NOMO-1 treated with dmso at 0.1 percent for 144 hours (cell line): ENCODE measurements at regions not wholly inside any gene's neighbourhood (a gene's known extent, or its start where the extent isn't known, plus 50 kb on each side); places are given as distances from the start of the nearest gene placed in this dataset.

ENCODE experiments used
- DNase-seq: peaks from one replicate; lab custom pipeline; 2025; ENCODE audit not compliant: unreplicated experiment; lab: John Stamatoyannopoulos, UW

DNA sequence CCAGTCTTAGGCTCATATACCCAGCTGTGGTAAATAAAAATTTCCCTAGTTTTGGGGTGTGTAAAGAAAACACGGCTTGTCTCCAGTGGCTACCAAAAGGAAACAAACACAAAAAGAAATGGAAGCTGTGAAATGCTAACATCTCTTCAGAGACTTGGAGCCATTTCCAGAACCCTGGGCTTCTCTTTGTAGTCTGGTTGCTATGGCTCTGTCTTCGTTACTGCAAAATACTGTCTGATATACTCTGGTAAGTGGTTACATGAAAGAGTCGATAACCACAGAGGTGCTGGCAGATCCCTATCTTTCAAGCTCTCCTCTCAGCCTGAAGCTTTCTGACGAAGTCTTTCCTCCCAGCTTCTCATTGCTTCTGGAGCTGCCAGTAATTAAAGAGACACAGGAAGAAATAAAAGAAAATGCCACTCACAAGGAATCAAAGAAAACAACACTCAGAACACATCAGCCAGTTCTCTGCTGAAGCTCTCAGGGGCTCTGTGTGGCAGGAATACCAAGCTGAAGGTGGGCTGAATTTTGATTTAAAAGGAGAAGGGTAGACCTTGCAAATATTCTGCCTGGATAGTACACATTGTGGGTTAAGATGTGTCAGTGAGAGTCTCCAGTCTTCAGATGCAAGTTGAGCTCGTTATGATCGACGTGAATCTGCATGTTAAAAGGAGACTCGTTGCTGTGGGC, 107.6 kb upstream of the FAM9C start:
- no peak for DNase-seq

- DNase-seq: no peak
These were observed 105.4 kb upstream of the FAM9C start for GRCh38 chrX:13149702-13150350.

- no peak for DNase-seq
These were observed 103.3 kb upstream of the FAM9C start for GRCh38 chrX:13147733-13148132.

- no peak for DNase-seq
These were observed 102.7 kb upstream of the FAM9C start for GRCh38 chrX:13147147-13147546.

DNA sequence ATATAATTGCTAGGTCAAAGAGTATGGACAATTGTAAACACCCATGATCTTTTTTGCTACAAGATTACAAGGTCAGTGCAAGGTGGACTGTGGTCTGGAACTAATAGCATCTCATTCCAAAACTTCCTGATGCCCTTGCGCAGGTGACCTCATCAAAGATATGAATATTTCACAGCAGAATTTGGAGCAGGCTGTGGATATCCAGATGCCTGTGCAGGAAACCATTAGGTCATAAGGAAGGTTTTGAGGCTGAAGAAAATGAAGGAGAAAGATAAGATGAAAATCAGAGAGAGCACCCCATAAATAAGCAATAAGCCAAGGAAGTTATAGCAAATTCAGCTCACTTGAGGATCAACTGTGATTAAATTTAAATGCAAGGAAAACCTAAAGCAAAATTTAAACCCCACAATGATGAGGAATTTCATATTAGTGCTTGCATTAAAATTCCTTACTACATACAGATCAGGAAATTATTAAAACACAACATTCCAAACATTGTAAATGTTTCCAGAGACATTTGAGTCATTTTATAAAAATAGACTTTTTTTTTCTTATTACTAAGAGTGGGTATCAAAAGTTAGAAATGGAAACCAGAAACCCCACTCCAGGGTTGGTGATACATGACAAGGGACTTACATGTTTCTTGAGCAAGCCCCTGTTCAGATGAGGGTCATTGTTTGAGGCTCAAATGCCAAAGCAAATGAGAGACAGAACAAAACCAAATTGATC, 100.7 kb upstream of the FAM9C start:
- DNase-seq: no peak

DNA sequence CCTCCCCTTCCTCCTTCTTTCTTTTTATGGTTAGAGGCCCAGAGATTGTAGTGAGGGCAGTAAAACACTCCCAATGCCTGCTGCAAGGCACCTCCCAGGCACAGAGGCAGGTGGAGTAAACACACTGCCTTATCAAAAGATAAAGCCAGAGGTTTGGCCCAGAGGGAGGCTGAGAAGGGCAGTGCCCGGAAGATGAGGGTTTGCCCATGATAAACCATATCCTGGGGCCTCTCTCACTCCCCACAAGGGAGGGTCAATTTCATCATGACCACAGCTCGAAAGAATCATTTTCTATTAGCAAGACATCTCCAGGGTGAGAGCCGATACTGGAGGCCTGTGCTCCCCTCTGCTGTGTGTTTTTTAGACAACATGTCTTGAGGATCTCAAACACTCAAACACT, 98.5 kb upstream of the FAM9C start:
- peak; percentile 4 for DNase-seq

- DNase-seq: no peak
These were observed 95.6 kb upstream of the FAM9C start for GRCh38 chrX:13140007-13140406.

- peak; percentile 79 for DNase-seq
These were observed 87.1 kb upstream of the FAM9C start for GRCh38 chrX:13131396-13132137.

GRCh38 chrX:13130816-13131215, 86.4 kb upstream of the FAM9C start:
- no peak for DNase-seq

DNA sequence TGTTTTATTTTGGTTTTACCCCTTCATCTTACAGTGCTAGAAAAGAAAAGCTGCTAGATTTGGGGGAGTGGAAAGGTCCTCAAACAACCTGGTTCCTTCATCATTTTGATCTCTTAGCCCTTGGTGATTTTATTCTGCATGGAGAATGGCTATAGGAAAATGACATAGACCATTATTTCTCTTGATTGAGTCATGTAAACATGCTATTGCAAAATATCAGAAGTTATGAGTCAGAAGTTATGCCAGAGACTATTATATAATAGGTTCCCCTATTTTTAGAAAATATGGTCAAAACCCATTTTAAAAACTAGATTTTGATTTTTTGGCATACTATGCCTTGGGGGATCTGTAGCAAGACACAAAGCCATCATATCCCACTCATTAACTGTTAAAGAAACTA, 83.7 kb upstream of the FAM9C start:
- DNase-seq: peak; percentile 28

GRCh38 chrX:13126775-13127174, 82.4 kb upstream of the FAM9C start:
- DNase-seq: no peak

- no peak for DNase-seq
These were observed 80.8 kb upstream of the FAM9C start for GRCh38 chrX:13125188-13125587.

DNA sequence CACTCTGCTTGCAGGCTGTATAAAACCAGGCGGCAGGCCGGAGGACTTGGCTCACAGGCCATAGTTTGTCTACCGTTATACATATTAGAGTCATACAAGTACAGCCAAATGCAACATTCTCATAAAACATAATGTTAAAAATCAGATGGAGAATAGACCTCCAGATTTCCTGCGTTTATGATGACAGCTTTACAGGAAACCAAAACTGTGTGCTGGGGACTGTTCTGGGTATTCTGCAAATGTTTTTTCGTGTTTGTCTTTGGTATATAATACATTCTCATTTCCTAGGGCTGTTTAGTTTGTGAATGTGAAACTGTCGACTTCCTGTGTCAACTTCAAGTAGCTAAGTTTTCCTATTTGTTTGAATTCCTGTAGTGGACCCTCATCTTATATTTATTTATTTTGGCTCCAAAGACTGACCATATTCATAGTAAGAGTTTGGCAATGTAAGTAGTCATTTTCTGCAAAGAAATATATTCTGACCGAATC, 79.5 kb upstream of the FAM9C start:
- DNase-seq: no peak

DNA sequence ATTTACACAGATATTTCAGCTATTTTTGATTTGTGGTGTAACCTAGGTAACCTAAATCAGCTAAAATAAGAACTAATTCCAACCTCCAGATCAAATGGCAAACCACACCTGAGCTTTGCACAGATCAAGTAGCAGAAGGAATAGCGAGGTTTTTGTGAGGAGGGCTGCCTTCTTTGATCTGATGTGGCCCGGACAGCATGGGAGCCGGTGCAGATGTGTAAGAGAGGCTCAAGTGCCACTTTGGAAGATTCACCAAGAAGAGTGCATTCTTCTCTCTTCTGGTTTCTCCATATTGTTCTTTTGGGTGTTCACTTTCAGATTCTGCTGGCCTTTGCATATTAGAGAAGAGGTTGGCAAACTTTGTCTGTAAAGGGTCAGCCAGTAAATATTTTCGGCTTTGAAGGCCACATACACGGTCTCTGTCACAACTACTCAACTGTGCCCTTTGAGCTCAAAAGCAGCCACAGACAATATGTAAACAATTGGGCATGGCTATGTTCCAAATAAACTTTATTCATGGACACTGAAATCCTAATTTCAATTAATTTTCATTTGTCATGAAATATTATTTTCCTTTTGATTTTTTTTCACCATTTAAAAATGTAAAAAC, 78.9 kb upstream of the FAM9C start:
- DNase-seq: no peak

DNA sequence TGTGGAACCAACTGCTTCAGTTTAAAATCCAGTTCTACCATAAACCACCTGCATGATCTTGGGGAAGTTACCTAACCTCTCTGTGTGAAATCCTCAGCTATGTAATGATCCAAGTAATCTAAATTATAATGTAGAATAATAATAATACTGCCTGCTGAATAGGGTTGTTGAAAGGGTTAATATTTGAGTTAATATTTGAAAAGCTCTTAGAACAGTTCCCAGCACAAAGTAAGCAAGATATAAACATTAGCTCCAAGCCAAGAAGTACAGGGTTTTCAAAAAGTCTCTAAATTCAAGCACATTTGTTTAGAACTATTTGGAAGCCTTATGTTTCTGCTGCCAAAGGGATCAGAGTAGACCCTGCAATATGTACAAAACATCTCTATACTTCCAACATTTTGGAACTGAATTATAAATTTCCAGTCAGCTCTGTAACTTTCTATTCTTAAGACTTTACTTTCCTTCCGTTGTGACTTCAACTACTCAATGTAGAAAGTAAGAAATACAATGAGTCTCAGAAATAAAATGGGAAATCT, 76.7 kb upstream of the FAM9C start:
- no peak for DNase-seq

DNA sequence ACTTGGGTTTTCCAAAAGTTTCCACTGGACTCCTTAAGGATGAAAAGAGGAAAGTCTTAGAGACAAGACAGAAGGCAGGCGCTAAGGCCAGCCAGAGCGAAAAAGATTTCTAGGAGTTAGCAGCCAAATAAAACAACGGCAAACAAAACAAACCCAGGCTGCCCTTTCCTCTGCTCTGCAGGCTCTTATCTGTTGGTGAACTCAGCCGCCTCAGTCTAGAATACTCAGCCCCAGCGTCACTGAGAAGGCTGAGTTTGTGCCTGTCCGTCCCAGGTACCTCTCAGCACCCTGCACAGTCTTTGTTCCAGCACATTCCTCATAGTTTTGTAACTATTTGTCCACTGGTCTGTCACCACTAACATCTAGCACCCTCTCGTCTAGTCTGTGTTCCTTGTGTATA, 75.6 kb upstream of the FAM9C start:
- no peak for DNase-seq

DNA sequence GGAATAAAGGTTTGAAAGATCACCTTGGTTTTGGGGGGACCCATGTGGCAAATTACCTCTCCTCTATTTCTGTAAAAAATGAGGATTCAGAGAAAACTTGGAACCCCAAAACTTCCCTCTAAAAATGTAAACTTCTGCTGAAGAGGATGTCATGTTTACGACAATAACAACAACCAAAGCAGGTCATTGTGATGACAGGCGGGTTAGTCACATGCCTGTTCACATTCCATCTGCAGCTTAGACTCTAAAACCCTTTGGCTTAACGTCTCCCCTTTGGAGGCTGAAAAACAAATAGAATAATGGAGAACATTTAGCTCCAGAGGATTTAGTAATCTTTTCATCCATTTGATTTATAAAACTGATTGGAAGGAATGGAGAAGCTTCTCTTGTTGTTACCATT, 75.0 kb upstream of the FAM9C start:
- DNase-seq: no peak

DNA sequence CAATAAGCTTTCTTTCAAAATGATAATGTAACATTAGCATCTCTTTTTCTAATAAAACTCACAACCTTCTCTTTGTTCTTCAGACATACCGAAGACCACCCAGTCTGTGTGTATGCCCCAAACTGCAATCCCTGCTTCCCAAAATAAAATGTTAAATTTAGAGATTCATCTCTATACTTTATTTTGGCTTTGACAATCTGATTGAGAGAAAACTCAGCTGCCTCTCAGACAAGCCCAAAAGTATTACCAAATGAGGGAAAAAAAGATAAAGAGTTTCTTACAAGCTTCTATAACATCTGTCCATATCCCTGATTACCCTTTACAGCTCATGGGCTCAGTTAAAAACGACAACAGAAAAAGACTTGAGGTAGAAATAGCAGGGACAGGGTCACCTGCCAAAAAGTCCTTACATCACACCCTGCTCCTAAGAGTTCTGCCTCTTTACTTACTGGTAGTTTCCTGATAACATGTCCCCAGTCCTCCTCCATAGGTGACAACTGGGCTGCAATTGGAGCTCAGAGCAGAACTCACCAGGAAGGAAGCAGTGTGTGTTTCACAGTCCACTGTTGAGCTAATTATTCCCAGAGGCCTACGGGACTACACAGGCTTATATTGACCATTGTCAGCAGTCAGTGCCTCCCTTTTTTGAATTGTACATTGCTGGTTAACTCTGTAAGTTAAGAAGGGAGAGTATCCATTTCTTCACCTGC, 70.9 kb upstream of the FAM9C start:
- no peak for DNase-seq

DNA sequence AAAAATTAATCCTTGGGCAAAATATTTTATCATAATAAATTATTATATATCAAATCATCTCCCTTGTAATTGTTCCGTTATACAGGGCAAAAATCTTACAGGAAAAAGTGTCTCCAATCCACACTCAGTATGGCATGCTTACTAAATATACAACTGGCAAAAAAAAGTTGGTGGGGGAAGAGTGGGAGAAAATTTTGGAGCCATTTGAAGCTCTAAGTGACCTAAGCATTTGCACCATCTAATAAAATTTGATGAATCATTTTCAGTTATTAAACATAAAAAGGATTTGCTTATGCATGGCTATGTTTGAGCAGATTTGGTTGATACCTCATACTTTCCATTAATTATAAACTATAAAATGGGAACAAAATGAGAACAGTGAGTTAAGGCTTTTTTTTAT, 68.1 kb upstream of the FAM9C start:
- DNase-seq: no peak
